BJ (cell line): ENCODE measurements at regions not wholly inside any gene's neighbourhood (a gene's known extent, or its start where the extent isn't known, plus 50 kb on each side); places are given as distances from the start of the nearest gene placed in this dataset.

Experiments
- CTCF ChIA-PET: fragments of 350-600 bp; formaldehyde crosslinking; extraction: SDS; loops from one replicate; lab custom pipeline; 2021; ENCODE audit warnings: antibody characterized with exemption, inconsistent platforms; lab: Yijun Ruan, JAX
- POLR2A ChIA-PET: fragments of 300-600 bp; sonication (Branson Sonifier 250); formaldehyde crosslinking; extraction: SDS; loops from one replicate; lab custom pipeline; 2021; ENCODE audit warnings: antibody characterized with exemption; lab: Charles Lee
- DNase-seq: peaks from one replicate; pipeline ENCODE4 v3.0.0-alpha.2; 2011; ENCODE audit warnings: low read depth
- H3K27me3 ChIP-seq: 2 replicates; pipeline ENCODE4 v1.6.0; 2011; ENCODE audit warnings: low read length; ENCODE audit not compliant: control insufficient read depth, insufficient read depth
- H3K36me3 ChIP-seq: 2 replicates; pipeline ENCODE4 v1.5.1; 2011; ENCODE audit warnings: low read length; ENCODE audit not compliant: control insufficient read depth, insufficient read depth
- H3K4me3 ChIP-seq: 2 replicates; pipeline ENCODE4 v1.5.1; 2011; ENCODE audit warnings: low read depth, mild to moderate bottlenecking, control low read depth, low read length
- TF ChIP-seq, protein P1 (sequence below): IDR thresholded peaks from 2 replicates; pipeline ENCODE4 v1.5.1; 2011; ENCODE audit warnings: low read depth, mild to moderate bottlenecking, control low read depth, inconsistent platforms, low read length, moderate library complexity; ENCODE audit not compliant: insufficient read depth

DNA sequence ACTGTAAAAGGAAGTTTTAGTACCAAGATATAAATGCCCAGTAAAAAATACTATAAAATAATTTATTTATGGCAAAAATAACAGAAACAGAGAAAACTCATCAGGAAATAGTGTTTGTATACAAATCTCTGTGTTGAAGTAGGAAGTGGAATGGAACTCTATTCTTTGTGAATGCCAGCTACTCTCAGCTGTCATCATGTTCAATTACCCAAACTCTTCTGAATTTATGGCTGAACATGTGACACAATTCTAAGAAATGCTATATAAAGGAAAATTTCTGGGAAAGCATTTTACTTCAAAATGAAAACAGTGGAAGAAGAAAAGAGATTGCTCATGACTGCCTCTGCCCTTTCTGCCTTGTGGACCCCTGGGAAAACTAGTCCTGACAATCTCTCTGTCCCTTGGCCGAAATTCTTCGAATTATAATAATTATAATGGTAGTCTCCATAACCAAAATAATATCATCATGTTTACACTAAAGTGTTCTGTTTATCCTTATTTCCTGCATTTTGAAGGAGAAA is 522.3 kb upstream of the ST8SIA4 start:
- POLR2A ChIA-PET: interaction anchor here (0.7 kb wide), 1 partner anchor 751 kb away, joined by 4 read pairs; no protein-coding TSS in a partner anchor
- CTCF ChIA-PET: no interaction called here
- Histone ChIP-seq H3K4me3 (no peak overlapping the region), H3K27me3 (no peaks in the 10 kb centered on the region), H3K36me3 (no peaks in the 10 kb centered on the region)
- DNase-seq: no peak
- TF ChIP-seq, protein P1, sequence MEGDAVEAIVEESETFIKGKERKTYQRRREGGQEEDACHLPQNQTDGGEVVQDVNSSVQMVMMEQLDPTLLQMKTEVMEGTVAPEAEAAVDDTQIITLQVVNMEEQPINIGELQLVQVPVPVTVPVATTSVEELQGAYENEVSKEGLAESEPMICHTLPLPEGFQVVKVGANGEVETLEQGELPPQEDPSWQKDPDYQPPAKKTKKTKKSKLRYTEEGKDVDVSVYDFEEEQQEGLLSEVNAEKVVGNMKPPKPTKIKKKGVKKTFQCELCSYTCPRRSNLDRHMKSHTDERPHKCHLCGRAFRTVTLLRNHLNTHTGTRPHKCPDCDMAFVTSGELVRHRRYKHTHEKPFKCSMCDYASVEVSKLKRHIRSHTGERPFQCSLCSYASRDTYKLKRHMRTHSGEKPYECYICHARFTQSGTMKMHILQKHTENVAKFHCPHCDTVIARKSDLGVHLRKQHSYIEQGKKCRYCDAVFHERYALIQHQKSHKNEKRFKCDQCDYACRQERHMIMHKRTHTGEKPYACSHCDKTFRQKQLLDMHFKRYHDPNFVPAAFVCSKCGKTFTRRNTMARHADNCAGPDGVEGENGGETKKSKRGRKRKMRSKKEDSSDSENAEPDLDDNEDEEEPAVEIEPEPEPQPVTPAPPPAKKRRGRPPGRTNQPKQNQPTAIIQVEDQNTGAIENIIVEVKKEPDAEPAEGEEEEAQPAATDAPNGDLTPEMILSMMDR: no peak

DNA sequence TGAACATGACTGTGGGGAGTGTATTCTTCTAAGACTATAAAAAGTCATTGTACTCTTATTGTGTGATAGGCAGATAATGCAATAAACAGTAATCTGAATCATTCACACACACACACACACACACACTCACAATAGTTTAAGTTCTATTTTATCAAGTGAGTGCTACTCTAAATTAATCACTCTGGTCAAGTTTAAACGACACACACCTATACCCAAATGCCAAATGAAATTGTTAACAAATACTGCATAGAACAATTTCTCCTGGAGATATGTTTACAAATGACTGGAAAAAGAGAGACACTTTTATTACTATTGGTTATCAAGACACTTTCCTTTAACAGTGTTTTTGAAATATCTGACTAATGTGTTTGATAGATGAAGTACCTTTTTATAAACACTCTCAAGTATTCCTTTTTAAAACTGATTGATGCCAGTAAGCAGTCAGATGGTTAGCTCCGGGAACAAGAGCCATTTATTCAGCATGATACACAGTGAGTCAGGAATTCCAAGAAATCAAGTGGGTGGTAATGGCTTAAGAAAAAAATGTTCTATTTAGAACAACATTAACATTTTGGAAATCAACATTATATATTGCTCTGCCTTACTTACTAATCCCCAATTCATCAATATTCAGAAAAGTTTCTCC is 521.6 kb upstream of the ST8SIA4 start:
- ChIA-PET POLR2A (interaction anchor here (0.7 kb wide), 1 partner anchor 750 kb away, joined by 4 read pairs; no protein-coding TSS in a partner anchor), CTCF (no interaction called here)
- DNase-seq: no peak
- H3K27me3 ChIP-seq: no peaks in the 10 kb centered on the region
- TF ChIP-seq, protein P1: no peak
- H3K36me3 ChIP-seq: no peaks in the 10 kb centered on the region
- no peak overlapping the region for H3K4me3 ChIP-seq

DNA sequence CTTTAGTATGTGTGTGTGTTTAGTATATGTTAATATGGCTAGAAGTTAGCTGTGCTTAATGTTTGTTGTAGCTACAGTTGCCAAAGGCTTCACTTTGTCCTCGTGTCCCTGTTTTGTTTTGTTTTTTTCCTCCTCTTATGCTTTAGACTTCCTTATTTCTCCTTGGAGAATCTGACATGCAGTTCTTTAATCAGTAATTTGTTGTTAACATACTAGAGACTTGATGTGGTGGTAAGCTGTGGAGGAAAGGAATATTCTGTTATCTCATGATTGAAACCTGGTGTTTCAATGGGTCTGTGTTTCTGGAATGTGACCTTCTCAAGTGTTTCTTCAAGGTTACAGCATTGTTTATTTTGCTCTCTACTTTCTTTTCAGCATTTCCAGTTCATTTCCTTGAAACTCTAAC is 515.6 kb upstream of the ST8SIA4 start:
- ChIA-PET CTCF (interaction anchor here (1.2 kb wide), 1 partner anchor 29 kb away, joined by 4 read pairs; no protein-coding TSS in a partner anchor), POLR2A (no interaction called here)
- no peaks in the 10 kb centered on the region for H3K27me3 ChIP-seq
- TF ChIP-seq, protein P1: no peak
- no peak for DNase-seq
- H3K4me3 ChIP-seq: no peak overlapping the region
- H3K36me3 ChIP-seq: no peaks in the 10 kb centered on the region

DNA sequence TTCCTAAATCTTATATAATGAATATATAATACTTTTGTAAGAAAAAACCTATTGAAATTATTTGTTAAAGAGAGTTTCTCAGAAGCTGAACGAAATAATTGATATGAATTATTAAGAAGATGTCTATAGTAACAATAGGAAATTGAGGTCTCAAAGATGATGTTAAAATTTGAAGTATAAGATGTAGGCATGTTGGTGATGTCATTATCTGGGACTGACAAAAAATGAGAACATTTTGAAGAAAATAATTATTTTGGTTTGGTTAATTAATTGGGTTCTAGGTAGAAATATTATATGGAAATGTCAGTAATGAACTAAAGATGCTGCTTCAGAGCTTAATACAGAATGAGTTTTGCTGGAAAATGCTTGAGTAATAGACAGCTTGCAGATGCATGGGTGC is 501.4 kb upstream of the ST8SIA4 start:
- H3K27me3 ChIP-seq: no peaks in the 10 kb centered on the region
- POLR2A ChIA-PET: no interaction called here
- DNase-seq: no peak
- CTCF ChIA-PET: no interaction called here
- no peak overlapping the region for H3K4me3 ChIP-seq
- TF ChIP-seq, protein P1: no peak
- no peaks in the 10 kb centered on the region for H3K36me3 ChIP-seq

DNA sequence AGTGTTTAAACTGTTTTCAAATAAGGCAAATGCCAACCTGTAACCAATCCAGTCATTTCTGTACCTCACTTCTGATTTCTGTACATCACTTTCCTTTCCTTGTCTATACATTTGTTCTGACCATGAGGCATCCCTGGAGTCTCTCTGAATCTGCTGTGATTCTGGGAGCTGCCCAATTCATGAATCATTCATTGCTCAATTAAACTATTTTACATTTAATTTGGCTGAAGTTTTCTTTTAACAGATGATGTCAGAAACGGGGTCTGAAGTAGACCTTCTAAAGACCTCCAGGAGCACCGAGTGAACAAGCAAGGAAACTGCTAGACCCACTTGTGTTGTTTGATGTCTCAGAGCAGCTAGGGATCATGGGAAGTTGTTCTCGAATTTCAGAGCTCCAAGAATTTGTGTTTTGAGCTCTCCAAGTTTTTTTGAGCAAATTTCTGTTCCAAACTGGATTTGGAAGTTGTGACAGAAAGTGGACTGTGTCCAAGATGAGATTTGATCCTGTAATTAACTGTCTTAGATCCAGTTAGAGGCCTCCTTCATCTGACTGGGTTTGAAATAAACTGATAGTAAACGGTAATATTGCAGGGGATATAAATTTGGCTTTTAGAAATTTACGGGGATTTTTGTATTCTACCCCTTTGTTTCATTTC is 490.8 kb upstream of the ST8SIA4 start:
- CTCF ChIA-PET: no interaction called here
- TF ChIP-seq, protein P1: no peak
- no peaks in the 10 kb centered on the region for H3K27me3 ChIP-seq
- POLR2A ChIA-PET: no interaction called here
- no peak overlapping the region for H3K4me3 ChIP-seq
- no peak for DNase-seq
- no peaks in the 10 kb centered on the region for H3K36me3 ChIP-seq
